BLaER1 treated with 17β-estradiol and CSF1 and Interleukin-3, amounts not matched to agents 10 nM and 100 nM (cell line): ENCODE measurements at regions not wholly inside any gene's neighbourhood (a gene's known extent, or its start where the extent isn't known, plus 50 kb on each side); places are given as distances from the start of the nearest gene placed in this dataset.

Source experiments
- H3K27ac ChIP-seq, 11 experiments: shearing (Covaris generic); formaldehyde crosslinking; 2 replicates each; pipeline ENCODE4 v1.8.1; 2022
- H3K27me3 ChIP-seq, 11 experiments: shearing (Covaris generic); formaldehyde crosslinking; 2 replicates each; pipeline ENCODE4 v1.8.1; 2022
- H3K36me3 ChIP-seq, 11 experiments: shearing (Covaris generic); formaldehyde crosslinking; 2 replicates each; pipeline ENCODE4 v1.8.1; 2022
- H3K4me1 ChIP-seq, 10 experiments: shearing (Covaris generic); formaldehyde crosslinking; 2 replicates each; pipeline ENCODE4 v1.8.1; 2022
- H3K4me2 ChIP-seq, 11 experiments: shearing (Covaris generic); formaldehyde crosslinking; 2 replicates each; pipeline ENCODE4 v1.8.1; 2022
- H3K4me3 ChIP-seq, 10 experiments: shearing (Covaris generic); formaldehyde crosslinking; 2 replicates each; pipeline ENCODE4 v1.8.1; 2022
- H3K9ac ChIP-seq, 11 experiments: shearing (Covaris generic); formaldehyde crosslinking; 2 replicates each; pipeline ENCODE4 v1.8.1; 2022
- H3K9me3 ChIP-seq, 11 experiments: shearing (Covaris generic); formaldehyde crosslinking; replicated peaks in 1 of 11; 2 replicates each; pipeline ENCODE4 v1.8.1; 2022
- H4K20me1 ChIP-seq, 11 experiments: shearing (Covaris generic); formaldehyde crosslinking; 2 replicates each; pipeline ENCODE4 v1.8.1; 2022
- Cebpa-rat ChIP-seq, 11 experiments: shearing (Covaris generic); IDR thresholded peaks; 2 replicates each; pipeline ENCODE4 v1.8.1; 2022

DNA sequence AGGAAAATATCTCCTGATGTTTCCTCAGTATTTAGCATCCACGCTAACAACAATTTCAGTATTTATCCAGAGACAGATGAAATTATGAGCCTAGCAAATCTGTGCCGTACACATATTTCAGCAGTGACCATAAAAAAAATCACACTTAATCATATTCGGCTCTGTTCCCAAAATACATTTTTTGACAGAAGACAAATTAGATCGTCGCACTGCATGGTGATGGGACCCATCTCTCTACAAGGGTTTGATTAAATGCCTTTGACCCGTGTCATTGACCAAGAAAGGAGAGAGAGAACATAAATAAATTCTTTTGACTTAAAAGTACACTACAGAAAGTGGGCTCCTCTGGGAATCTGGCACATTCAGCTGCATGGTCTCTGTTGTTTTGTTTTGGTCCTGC is 215.3 kb upstream of the SEMA6D start:
- peaks cover 36 to 55% (median 42%) of the 10 kb centered on the region in 10 experiments for H3K4me1 ChIP-seq
- no peaks in the 10 kb centered on the region for H4K20me1 ChIP-seq
- no peaks in the 10 kb centered on the region for H3K9me3 ChIP-seq
- H3K4me2 ChIP-seq = peak overlapping the region in 5 of 11 experiments; percentile 3 to 47 (median 35); a peak in 4 of 22 replicates
- H3K27me3 ChIP-seq = no peaks in the 10 kb centered on the region
- TF ChIP-seq Cebpa-rat (IDR thresholded peaks at IDR 0.05) = no peak
- H3K27ac ChIP-seq = no peak overlapping the region
- no peak overlapping the region for H3K4me3 ChIP-seq
- H3K9ac ChIP-seq = no peak overlapping the region
- no peaks in the 10 kb centered on the region for H3K36me3 ChIP-seq

- Histone ChIP-seq H3K4me3 (peak overlapping the region in 3 of 10 experiments; percentile 28 to 48 (median 37); a peak in 2 of 20 replicates), H3K9me3 (peaks cover 0 to 7% (median 0%) of the 10 kb centered on the region in 11 experiments; a peak in 1 of 22 replicates), H3K27ac (peak overlapping the region; percentile 81 to 91 (median 84); a peak in 21 of 22 replicates), H3K9ac (peak overlapping the region; percentile 66 to 82 (median 72); a peak in 18 of 22 replicates), H3K27me3 (no peaks in the 10 kb centered on the region), H3K4me2 (peak overlapping the region; percentile 82 to 92 (median 85)), H3K4me1 (peaks cover 40 to 58% (median 50%) of the 10 kb centered on the region in 10 experiments), H3K36me3 (no peaks in the 10 kb centered on the region), H4K20me1 (no peaks in the 10 kb centered on the region)
- no peak for TF ChIP-seq Cebpa-rat (IDR thresholded peaks at IDR 0.05)
These were observed 213.4 kb upstream of the SEMA6D start for GRCh38 chr15:47503876-47504275.

GRCh38 chr15:47504624-47505256 is 212.6 kb upstream of the SEMA6D start:
- peak overlapping the region; percentile 66 to 82 (median 72); a peak in 21 of 22 replicates for H3K9ac ChIP-seq
- no peak for TF ChIP-seq Cebpa-rat (IDR thresholded peaks at IDR 0.05)
- H3K4me1 ChIP-seq = peaks cover 40 to 58% (median 50%) of the 10 kb centered on the region in 10 experiments
- H3K36me3 ChIP-seq = no peaks in the 10 kb centered on the region
- H3K27me3 ChIP-seq = no peaks in the 10 kb centered on the region
- peak overlapping the region in 8 of 10 experiments; percentile 3 to 48 (median 17); a peak in 7 of 20 replicates for H3K4me3 ChIP-seq
- H4K20me1 ChIP-seq = no peaks in the 10 kb centered on the region
- peaks cover 0 to 7% (median 0%) of the 10 kb centered on the region in 11 experiments; a peak in 4 of 22 replicates for H3K9me3 ChIP-seq
- H3K27ac ChIP-seq = peak overlapping the region; percentile 81 to 91 (median 84); a peak in 21 of 22 replicates
- H3K4me2 ChIP-seq = peak overlapping the region; percentile 82 to 92 (median 85)

DNA sequence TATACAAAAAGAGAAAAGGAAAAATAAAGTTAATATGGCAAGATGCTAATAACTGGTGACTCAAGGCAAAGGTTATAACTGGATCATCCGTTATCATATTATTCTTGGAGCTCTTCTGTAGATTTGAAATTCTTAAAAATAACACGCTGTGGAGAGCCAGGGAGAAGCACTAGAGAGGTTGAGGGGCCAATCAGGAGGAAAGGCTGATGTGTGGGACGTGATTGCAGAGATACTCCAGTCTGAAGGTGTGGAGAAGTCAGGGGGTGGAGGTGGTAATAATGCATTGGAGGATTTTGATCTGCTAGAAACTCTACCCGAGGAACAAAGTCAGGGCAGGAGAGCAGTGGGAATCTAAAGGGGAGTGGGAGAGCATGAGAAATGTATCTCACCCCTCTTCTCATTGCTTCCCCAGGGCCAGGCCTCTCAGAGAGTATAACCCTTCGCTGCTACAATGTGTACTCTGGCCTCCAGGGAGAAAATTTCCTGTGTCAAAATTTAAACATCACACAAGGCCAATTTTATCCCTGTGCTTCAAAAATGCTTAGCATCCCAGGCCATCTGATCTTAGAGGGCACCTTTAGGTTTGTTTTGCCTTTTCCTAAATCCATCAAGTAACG is 211.5 kb upstream of the SEMA6D start:
- no peak for TF ChIP-seq Cebpa-rat (IDR thresholded peaks at IDR 0.05)
- Histone ChIP-seq H3K4me1 (peaks cover 40 to 58% (median 50%) of the 10 kb centered on the region in 10 experiments), H3K36me3 (no peaks in the 10 kb centered on the region), H3K9me3 (peaks cover 0 to 13% (median 0%) of the 10 kb centered on the region in 11 experiments; a peak in 6 of 22 replicates), H3K4me3 (peak overlapping the region in 3 of 10 experiments; percentile 10 to 20 (median 16); a peak in 4 of 20 replicates), H3K4me2 (peak overlapping the region; percentile 82 to 92 (median 85)), H3K27me3 (no peaks in the 10 kb centered on the region), H3K9ac (peak overlapping the region in 8 of 11 experiments; percentile 5 to 82 (median 53); a peak in 14 of 22 replicates), H3K27ac (peak overlapping the region; percentile 81 to 91 (median 84); a peak in 21 of 22 replicates), H4K20me1 (no peaks in the 10 kb centered on the region)

DNA sequence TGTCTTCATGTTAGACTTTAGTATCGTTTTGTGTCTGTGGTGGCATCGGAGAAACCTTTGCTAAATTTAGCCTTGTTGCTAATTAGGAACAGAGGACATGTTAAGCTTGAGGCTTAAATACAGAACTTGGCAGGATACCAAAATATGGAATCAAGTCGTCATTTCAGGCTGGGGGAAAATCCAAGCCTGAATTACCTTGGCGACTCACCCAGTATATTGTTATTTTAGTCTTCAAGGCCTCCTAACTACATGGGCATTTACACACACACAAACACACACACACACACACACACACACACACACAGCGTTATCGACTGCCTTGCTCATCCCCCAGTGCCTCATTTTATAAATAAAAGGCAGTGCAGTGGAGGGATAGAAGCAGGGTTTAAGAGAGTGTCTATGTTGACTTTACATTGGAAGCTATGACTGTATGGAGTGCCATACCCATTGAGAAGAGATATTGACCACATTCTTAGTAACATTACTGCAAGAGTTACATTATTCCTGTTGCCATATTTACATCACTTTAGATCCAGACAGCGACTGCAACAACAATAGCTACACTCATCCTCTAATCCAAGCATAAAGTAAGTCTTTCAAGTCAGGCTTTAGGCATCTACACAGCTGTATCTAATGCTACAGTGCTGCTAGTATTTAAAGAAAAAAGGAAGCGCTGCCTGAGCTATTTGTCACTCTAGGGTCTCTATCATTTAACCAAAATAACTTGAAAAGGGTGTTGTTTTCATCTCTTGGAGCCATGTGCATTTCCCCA is 210.8 kb upstream of the SEMA6D start:
- H3K9ac ChIP-seq = peak overlapping the region in 8 of 11 experiments; percentile 5 to 82 (median 47); a peak in 13 of 22 replicates
- H3K36me3 ChIP-seq = no peaks in the 10 kb centered on the region
- H3K4me1 ChIP-seq = peaks cover 40 to 53% (median 45%) of the 10 kb centered on the region in 10 experiments
- TF ChIP-seq Cebpa-rat (IDR thresholded peaks at IDR 0.05) = no peak
- no peaks in the 10 kb centered on the region for H4K20me1 ChIP-seq
- H3K27me3 ChIP-seq = no peaks in the 10 kb centered on the region
- peak overlapping the region; percentile 82 to 92 (median 85) for H3K4me2 ChIP-seq
- peaks cover 0 to 13% (median 0%) of the 10 kb centered on the region in 11 experiments; a peak in 6 of 22 replicates for H3K9me3 ChIP-seq
- peak overlapping the region in 2 of 10 experiments; percentile 10 to 16; a peak in 2 of 20 replicates for H3K4me3 ChIP-seq
- peak overlapping the region; percentile 18 to 91 (median 84); a peak in 21 of 22 replicates for H3K27ac ChIP-seq

- H3K4me1 ChIP-seq = peaks cover 37 to 46% (median 43%) of the 10 kb centered on the region in 10 experiments
- no peaks in the 10 kb centered on the region for H3K36me3 ChIP-seq
- peaks cover 0 to 13% (median 0%) of the 10 kb centered on the region in 11 experiments; a peak in 6 of 22 replicates for H3K9me3 ChIP-seq
- peak overlapping the region; percentile 82 to 92 (median 85) for H3K4me2 ChIP-seq
- no peak for TF ChIP-seq Cebpa-rat (IDR thresholded peaks at IDR 0.05)
- H3K9ac ChIP-seq = no peak overlapping the region
- peak overlapping the region in 8 of 11 experiments; percentile 81 to 91 (median 86); a peak in 9 of 22 replicates for H3K27ac ChIP-seq
- no peaks in the 10 kb centered on the region for H3K27me3 ChIP-seq
- no peaks in the 10 kb centered on the region for H4K20me1 ChIP-seq
- H3K4me3 ChIP-seq = no peak overlapping the region
These were observed 209.9 kb upstream of the SEMA6D start for GRCh38 chr15:47507221-47507985.

DNA sequence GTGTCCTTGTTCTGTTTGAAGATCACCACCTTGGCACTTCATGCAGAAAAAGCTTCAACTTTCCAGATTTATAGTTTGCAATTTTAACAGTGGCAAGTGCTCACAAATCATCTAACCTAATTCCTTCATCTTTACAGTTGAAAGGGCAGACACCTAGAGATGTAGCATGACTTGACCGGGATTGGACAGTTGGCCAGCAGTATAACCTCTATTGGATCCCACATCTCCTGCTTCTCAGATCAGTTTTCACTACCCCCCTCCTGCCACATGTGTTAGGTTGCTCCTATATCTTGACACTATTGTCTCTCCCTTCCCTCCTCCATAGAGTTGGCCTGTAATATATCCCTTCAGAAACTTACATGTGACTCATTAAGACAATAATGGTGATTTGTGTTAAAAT is 206.0 kb upstream of the SEMA6D start:
- TF ChIP-seq Cebpa-rat (IDR thresholded peaks at IDR 0.05) = no peak
- Histone ChIP-seq H3K4me2 (no peak overlapping the region), H3K9ac (no peak overlapping the region), H3K9me3 (peaks cover 0 to 13% (median 0%) of the 10 kb centered on the region in 11 experiments; a peak in 6 of 22 replicates), H4K20me1 (no peaks in the 10 kb centered on the region), H3K4me3 (no peak overlapping the region), H3K27me3 (no peaks in the 10 kb centered on the region), H3K27ac (no peak overlapping the region), H3K36me3 (no peaks in the 10 kb centered on the region), H3K4me1 (peaks cover 8 to 17% (median 14%) of the 10 kb centered on the region in 10 experiments)

GRCh38 chr15:47513471-47513870 is 203.8 kb upstream of the SEMA6D start:
- peaks cover 0 to 26% (median 12%) of the 10 kb centered on the region in 10 experiments; a peak in 11 of 20 replicates for H3K4me1 ChIP-seq
- peaks cover 0 to 8% (median 0%) of the 10 kb centered on the region in 11 experiments; a peak in 6 of 22 replicates for H3K9me3 ChIP-seq
- H3K4me3 ChIP-seq = no peak overlapping the region
- no peak overlapping the region for H3K9ac ChIP-seq
- H3K36me3 ChIP-seq = no peaks in the 10 kb centered on the region
- peak overlapping the region in 1 of 11 experiments; percentile 4; a peak in 1 of 22 replicates for H3K4me2 ChIP-seq
- no peaks in the 10 kb centered on the region for H4K20me1 ChIP-seq
- no peaks in the 10 kb centered on the region for H3K27me3 ChIP-seq
- H3K27ac ChIP-seq = no peak overlapping the region
- TF ChIP-seq Cebpa-rat (IDR thresholded peaks at IDR 0.05) = no peak
